Muscle of arm (tissue), 1 donor: ENCODE measurements at regions not wholly inside any gene's neighbourhood (a gene's known extent, or its start where the extent isn't known, plus 50 kb on each side); places are given as distances from the start of the nearest gene placed in this dataset.
"Not testable (repeated sequence)": the region's sequence is repeated elsewhere in the genome, so short reads cannot be mapped to it uniquely, and the experiment has no call there.

ENCODE experiments used
- DNase-seq: peaks from one replicate; pipeline ENCODE4 v3.0.0-alpha.2; 2013

GRCh38 chr7:32816409-32816948, 75.1 kb downstream of the KBTBD2 start:
- not testable (repeated sequence) for DNase-seq

DNA sequence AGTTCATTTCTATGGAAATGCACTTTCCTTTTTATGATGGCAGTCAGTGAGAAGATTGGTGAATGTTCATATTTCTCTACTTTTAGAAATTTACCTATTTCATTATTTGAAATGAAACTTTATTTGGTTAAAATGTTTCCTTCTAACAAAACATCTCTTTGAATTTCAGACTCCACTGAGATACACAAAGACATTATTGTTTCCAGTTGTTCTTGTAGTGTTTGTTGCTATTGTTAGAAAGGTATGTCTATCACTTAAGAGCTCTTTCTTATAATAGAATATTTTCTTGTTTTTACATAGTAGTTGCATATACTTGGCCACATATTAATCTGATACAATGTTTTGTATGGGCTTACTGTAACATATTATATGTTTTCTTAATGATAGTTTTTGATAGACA, 76.8 kb downstream of the KBTBD2 start:
- not testable (repeated sequence) for DNase-seq

- DNase-seq: no peak
Measured at GRCh38 chr7:32809871-32810270, 81.7 kb downstream of the KBTBD2 start.

GRCh38 chr7:32809347-32809746, 82.2 kb downstream of the KBTBD2 start:
- no peak for DNase-seq

- DNase-seq: no peak
Measured at GRCh38 chr7:32803406-32804141, 88.0 kb downstream of the KBTBD2 start.

- DNase-seq: no peak
Measured at GRCh38 chr7:32802305-32802910, 89.2 kb downstream of the KBTBD2 start.

GRCh38 chr7:32793053-32793452, 98.5 kb downstream of the KBTBD2 start:
- not testable (repeated sequence) for DNase-seq

- not testable (repeated sequence) for DNase-seq
Measured at GRCh38 chr7:32790766-32791430, 100.7 kb downstream of the KBTBD2 start.

DNA sequence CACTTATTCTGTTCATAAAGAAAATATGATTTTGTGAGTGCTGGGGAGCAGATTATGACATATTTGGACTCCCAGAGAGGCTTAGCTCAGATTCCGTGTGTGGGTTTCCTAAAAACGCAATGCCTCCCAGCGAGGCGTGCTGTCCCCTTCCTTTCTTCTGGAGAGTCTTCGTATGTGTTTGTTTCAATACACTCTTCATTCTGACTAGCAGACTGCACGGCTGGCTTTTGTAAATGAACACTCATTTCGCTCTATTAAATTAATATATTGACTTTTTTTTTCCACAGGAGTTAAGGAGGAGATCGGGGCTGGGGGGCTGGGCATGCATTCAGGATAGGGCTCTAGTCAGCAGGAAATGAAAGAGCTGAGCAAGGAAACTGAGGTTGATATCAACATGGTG, 102.3 kb downstream of the KBTBD2 start:
- not testable (repeated sequence) for DNase-seq

GRCh38 chr7:32788174-32788573, 103.4 kb downstream of the KBTBD2 start:
- DNase-seq: not testable (repeated sequence)

DNA sequence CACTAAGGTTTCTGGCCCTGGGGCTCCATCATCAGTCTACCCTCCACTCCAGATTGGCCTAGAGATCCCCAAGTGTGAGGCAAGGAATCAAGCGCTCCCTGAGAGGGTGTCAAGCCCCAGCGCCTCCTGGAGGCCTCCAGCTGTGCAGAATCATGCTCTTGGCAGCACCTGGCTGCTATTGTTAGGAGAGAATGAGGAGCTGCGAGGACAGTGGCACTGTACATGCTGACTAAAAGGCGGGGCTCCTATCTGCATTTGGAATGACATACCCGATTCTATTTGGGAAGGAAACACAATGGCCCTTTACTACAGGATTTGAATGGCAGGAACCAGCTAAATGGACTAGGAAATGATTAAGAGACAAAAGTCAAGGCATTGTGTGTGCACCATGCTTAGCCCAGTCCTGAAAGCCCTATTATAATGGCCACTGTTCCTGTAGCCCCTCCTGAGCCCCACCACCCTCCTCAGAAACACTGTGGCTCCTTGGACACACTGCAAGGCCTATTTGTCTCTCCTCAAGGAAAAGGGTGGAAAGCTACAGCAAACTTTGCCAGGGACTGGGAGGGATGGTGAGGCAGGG, 106.1 kb downstream of the KBTBD2 start:
- not testable (repeated sequence) for DNase-seq

GRCh38 chr7:32779895-32780294, 111.7 kb downstream of the KBTBD2 start:
- DNase-seq: not testable (repeated sequence)

DNA sequence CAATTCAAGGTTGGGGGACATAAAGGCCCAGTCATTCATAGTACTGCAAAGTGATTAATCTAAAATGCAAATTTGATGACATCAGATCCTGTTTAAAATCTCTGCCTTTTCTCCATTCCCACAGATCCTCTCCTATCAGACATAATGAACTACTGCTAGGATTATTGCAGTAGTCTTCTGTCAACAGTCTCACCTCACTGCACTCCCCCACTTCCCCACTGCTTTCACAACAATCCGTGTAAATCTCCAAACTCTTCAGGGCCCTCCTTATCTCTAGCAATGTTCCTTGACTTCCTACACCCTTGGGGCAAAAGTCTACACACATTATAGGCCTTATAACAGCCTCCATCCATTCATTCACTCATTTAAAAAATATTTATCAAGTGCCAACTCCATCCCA, 112.4 kb downstream of the KBTBD2 start:
- no peak for DNase-seq

DNA sequence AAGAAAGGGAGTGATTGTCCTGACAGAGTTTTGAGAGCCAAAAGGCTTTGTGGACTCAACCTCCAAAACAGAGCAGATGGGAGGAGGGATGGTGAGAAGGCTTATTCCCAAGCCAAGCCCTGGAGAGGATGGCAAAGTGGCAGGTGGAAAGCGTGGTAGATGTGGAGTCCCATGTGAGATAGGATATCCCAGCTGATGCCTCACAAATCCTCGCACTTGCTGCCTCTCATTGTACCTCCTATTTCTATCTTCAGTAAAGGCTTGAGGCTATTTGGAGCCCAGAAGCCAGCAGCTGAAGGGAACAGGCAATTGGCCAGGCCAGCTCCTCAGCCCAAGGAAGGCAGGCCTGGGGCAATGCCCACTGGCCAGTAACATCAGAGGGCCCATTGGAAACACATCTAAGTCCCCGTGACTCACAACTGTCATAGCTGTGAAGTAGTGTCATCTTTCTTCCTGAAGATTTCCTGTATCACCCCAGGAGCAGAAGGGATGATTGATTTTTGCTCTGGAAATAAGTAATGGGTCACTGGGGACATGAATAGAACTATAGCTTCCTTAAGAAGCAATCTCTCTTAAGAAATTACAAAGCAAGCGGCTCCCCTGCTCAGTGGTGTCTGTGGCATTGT, 114.4 kb downstream of the KBTBD2 start:
- not testable (repeated sequence) for DNase-seq

GRCh38 chr7:32776318-32776717, 115.2 kb downstream of the KBTBD2 start:
- DNase-seq: not testable (repeated sequence)

- not testable (repeated sequence) for DNase-seq
Measured at GRCh38 chr7:32775809-32776208, 115.8 kb downstream of the KBTBD2 start.

DNA sequence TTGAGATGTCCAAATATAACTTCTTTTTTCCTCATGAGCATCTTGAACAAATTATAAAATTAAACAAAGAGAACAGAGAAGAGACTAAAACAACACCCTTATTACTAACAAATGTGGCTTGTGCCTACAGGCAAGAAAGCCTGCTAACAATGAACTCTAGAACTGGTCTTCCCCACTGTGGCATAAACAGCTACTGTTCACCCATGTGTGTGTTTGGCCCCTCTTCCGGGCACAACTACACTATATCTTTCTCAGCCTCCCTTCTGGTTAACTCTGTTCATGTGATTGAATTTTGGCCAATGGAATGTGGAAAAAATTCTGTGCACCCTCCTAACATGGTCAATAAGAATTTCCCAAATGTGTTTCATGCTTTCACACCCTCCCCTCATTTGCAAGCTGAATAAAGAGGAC, 117.0 kb downstream of the KBTBD2 start:
- DNase-seq: no peak

DNA sequence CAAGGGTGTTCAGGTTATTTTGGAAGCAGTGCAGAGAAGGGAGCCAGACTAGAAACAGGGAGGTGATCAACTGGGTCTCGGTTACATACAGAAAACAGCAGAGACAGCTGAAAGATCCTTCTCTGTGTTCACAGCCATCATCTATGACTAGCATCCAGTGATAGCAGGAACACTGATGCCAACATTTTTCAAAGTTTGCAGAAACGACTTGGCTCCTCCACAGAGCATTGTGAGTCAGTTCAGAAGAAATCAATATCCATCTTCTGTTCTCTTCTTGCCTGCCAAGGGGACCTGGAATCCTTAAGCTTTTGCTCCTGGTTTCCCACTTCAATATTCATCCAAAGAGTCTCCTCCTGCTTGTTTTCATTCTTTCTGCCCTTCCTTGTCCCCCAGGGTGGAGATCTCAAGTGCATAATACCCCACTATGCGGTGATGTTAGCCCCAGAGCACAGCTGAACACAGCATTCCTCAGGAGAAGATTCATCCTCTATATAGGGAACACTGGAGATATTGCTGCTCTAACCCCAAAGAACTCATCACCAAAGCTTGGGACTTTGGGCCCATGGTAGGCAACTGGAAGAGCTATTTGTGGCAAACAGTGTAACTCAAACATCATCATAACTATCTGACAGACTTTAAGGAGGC, 122.6 kb downstream of the KBTBD2 start:
- not testable (repeated sequence) for DNase-seq

DNA sequence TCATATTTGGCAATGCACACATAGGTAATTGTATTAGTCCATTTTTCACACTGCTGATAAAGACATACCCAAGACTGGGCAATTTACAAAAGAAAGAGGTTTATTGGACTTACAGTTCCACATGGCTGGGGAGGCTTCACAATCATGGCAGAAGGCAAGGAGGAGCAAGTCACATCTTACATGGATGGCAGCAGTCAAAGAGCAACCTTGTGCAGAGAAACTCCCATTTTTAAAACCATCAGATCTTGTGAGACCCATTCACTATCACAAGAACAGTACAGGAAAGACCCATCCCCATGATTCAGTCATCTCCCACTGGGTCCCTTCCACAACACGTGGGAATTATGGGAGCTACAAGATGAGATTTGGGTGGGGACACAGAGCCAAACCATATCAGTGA, 123.2 kb downstream of the KBTBD2 start:
- DNase-seq: not testable (repeated sequence)

GRCh38 chr7:32765649-32766251, 125.8 kb downstream of the KBTBD2 start:
- not testable (repeated sequence) for DNase-seq

DNA sequence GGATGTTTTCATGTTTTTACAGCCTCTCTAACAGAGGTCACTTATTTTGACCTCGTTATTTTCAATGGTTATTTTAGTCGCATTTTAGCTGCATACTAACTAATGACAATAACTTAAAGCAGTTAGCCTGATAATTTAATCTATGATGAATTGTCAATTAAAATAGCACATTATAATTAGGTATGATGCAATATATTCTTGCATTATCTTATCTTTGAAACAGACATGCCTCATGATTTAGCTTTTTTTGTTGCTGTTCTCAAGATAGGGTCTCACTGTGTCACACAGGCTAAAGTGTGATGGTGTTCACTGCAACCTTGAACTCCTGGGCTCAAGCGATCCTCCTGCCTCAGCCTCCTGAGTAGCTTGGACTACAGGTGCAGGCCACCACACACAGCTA, 126.4 kb downstream of the KBTBD2 start:
- no peak for DNase-seq
